Muscle of leg (tissue), 3 donors: ENCODE measurements at regions not wholly inside any gene's neighbourhood (a gene's known extent, or its start where the extent isn't known, plus 50 kb on each side); places are given as distances from the start of the nearest gene placed in this dataset.

Experiments used
- DNase-seq: peaks from one replicate; pipeline ENCODE4 v3.0.0; 2013
- H3K27ac ChIP-seq: one replicate; pipeline ENCODE4 v1.5.1; 2013; ENCODE audit warnings: mild to moderate bottlenecking, low read length, control low read depth
- H3K27me3 ChIP-seq: one replicate; pipeline ENCODE4 v1.6.1; 2013; ENCODE audit warnings: low read length; ENCODE audit not compliant: control insufficient read depth, insufficient read depth
- H3K36me3 ChIP-seq: one replicate; pipeline ENCODE4 v1.6.1; 2013; ENCODE audit warnings: low read length; ENCODE audit not compliant: control insufficient read depth, insufficient read depth
- H3K4me1 ChIP-seq: one replicate; pipeline ENCODE4 v1.6.1; 2013; ENCODE audit warnings: low read length; ENCODE audit not compliant: control insufficient read depth, insufficient read depth
- H3K4me3 ChIP-seq: one replicate; pipeline ENCODE4 v1.5.1; 2013; ENCODE audit warnings: low read length, control low read depth
- H3K9me3 ChIP-seq: replicated peaks from 2 replicates; pipeline ENCODE4 v1.6.1; 2013; ENCODE audit warnings: low read depth, low read length; ENCODE audit not compliant: control insufficient read depth
- whole genome bisulfite sequencing: methylation state at CpG from one replicate; pipeline ENCODE4 v1.1.5; 2013; ENCODE audit warnings: missing lambda C conversion rate; ENCODE audit not compliant: insufficient coverage; 5-methylcytosine and 5-hydroxymethylcytosine counted together

GRCh38 chr7:21076054-21076453, 289.4 kb upstream of the SP8 start:
- no peak overlapping the region for H3K27ac ChIP-seq
- no peaks in the 10 kb centered on the region for H3K36me3 ChIP-seq
- WGBS = 0% methylated on average over 1 of the region's 5 CpGs
- no peak overlapping the region for H3K4me3 ChIP-seq
- no peak for DNase-seq
- H3K27me3 ChIP-seq = no peaks in the 10 kb centered on the region
- H3K9me3 ChIP-seq = no peaks in the 10 kb centered on the region
- H3K4me1 ChIP-seq = no peaks in the 10 kb centered on the region

DNA sequence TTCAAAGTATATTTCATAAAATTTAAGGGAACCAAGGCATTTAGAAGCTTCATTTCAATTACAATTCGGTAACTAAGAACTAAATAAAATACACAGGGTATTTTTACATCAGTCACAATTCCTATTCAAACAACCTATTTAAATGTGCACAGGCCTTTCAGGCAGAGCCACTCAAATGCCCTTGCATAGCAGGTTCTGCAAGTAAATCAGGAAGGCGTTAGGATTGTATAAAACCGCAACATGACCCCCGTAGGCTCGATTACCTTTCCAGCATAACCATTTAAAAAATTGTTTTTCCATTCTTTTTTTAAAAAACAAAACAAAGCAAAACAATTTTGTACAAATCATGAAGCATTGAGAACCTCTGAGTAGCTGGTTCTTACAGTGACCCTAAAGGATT, 289.9 kb upstream of the SP8 start:
- Histone ChIP-seq H3K27me3 (no peaks in the 10 kb centered on the region), H3K4me3 (no peak overlapping the region), H3K9me3 (no peaks in the 10 kb centered on the region), H3K36me3 (no peaks in the 10 kb centered on the region), H3K4me1 (no peaks in the 10 kb centered on the region), H3K27ac (no peak overlapping the region)
- DNase-seq = no peak
- WGBS = 100% methylated on average over 2 of the region's 5 CpGs

GRCh38 chr7:21077602-21078001, 290.9 kb upstream of the SP8 start:
- no peaks in the 10 kb centered on the region for H3K36me3 ChIP-seq
- H3K9me3 ChIP-seq = no peaks in the 10 kb centered on the region
- no peak overlapping the region for H3K4me3 ChIP-seq
- DNase-seq = no peak
- H3K4me1 ChIP-seq = no peaks in the 10 kb centered on the region
- WGBS = no CpG with 5 or more reads among the region's 5 CpGs
- no peaks in the 10 kb centered on the region for H3K27me3 ChIP-seq
- no peak overlapping the region for H3K27ac ChIP-seq

DNA sequence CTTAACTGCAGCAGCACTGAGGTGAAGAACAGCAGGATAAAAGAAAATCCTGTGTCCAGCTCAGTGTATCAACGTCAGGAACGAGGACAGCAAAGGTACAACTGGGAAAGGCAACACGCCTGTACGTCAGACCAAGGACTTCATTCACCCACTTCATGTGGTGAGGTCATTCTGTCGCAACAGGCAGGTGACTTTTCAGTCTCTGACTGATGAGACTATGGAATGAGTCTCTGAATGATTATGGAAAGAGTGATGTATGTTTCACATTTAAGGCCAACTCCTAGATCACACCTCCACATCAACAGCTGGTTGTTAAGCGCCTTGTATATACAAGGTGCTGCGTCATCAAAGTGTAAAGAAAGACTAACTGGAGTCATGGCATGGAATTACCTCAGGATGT, 297.6 kb upstream of the SP8 start:
- WGBS = 57% methylated on average over 4 of the region's 7 CpGs
- H3K27ac ChIP-seq = no peak overlapping the region

GRCh38 chr7:21086688-21087087, 300.0 kb upstream of the SP8 start:
- no peak overlapping the region for H3K4me3 ChIP-seq
- no peaks in the 10 kb centered on the region for H3K4me1 ChIP-seq
- no peak for DNase-seq

More for the DNA sequence above, 297.6 kb upstream of the SP8 start:
- H3K9me3 ChIP-seq = no peaks in the 10 kb centered on the region
- no peaks in the 10 kb centered on the region for H3K27me3 ChIP-seq
- H3K4me3 ChIP-seq = no peak overlapping the region
- no peak for DNase-seq
- no peaks in the 10 kb centered on the region for H3K36me3 ChIP-seq
- H3K4me1 ChIP-seq = no peaks in the 10 kb centered on the region

GRCh38 chr7:21089653-21090052, 303.0 kb upstream of the SP8 start:
- 51% methylated on average over 3 of the region's 4 CpGs for WGBS
- DNase-seq = no peak
- H3K9me3 ChIP-seq = no peaks in the 10 kb centered on the region
- no peaks in the 10 kb centered on the region for H3K36me3 ChIP-seq
- no peaks in the 10 kb centered on the region for H3K4me1 ChIP-seq
- H3K27me3 ChIP-seq = no peaks in the 10 kb centered on the region
- no peak overlapping the region for H3K27ac ChIP-seq
- no peak overlapping the region for H3K4me3 ChIP-seq

More at GRCh38 chr7:21086688-21087087, 300.0 kb upstream of the SP8 start:
- H3K9me3 ChIP-seq = no peaks in the 10 kb centered on the region
- H3K27ac ChIP-seq = no peak overlapping the region
- no peaks in the 10 kb centered on the region for H3K27me3 ChIP-seq
- H3K36me3 ChIP-seq = no peaks in the 10 kb centered on the region

GRCh38 chr7:21092766-21093702, 306.3 kb upstream of the SP8 start:
- H3K9me3 ChIP-seq = no peaks in the 10 kb centered on the region
- H3K4me3 ChIP-seq = no peak overlapping the region
- no peaks in the 10 kb centered on the region for H3K36me3 ChIP-seq
- no peaks in the 10 kb centered on the region for H3K27me3 ChIP-seq
- no peak overlapping the region for H3K27ac ChIP-seq
- DNase-seq = no peak
- WGBS = 84% methylated on average over 6 of the region's 9 CpGs
- H3K4me1 ChIP-seq = no peaks in the 10 kb centered on the region

DNA sequence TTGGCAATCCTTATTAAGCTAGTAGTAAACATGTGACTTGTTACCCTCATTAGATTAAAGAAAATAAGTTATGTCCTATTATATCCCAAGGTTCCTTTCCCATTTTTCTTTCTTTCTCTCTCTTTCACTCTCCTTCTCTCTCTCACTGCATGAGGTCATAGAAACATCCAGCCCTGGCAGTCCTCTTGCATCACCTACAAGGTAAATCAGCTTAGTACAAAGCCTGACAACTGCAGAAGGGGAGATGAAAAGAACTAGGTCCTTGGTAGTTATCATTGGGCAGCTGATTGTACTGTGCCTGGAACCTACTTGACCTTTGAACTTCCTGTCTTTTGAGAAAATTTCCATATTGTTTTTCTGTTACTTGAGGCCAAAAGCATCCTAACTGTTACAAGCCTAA, 307.9 kb upstream of the SP8 start:
- DNase-seq = no peak
- no peaks in the 10 kb centered on the region for H3K9me3 ChIP-seq
- no peaks in the 10 kb centered on the region for H3K27me3 ChIP-seq
- no peaks in the 10 kb centered on the region for H3K4me1 ChIP-seq
- H3K4me3 ChIP-seq = no peak overlapping the region
- no peak overlapping the region for H3K27ac ChIP-seq
- H3K36me3 ChIP-seq = no peaks in the 10 kb centered on the region

GRCh38 chr7:21099432-21099831, 312.7 kb upstream of the SP8 start:
- no peak overlapping the region for H3K27ac ChIP-seq
- no peaks in the 10 kb centered on the region for H3K36me3 ChIP-seq
- no peak overlapping the region for H3K4me3 ChIP-seq
- WGBS = 60% methylated on average over 1 of the region's 1 CpG
- no peak for DNase-seq
- H3K27me3 ChIP-seq = no peaks in the 10 kb centered on the region
- H3K9me3 ChIP-seq = no peaks in the 10 kb centered on the region
- H3K4me1 ChIP-seq = no peaks in the 10 kb centered on the region

- Histone ChIP-seq H3K36me3 (no peaks in the 10 kb centered on the region), H3K27ac (no peak overlapping the region), H3K9me3 (no peaks in the 10 kb centered on the region), H3K4me3 (no peak overlapping the region), H3K4me1 (no peaks in the 10 kb centered on the region), H3K27me3 (no peaks in the 10 kb centered on the region)
- DNase-seq = no peak
Measured at GRCh38 chr7:21099955-21100354, 313.3 kb upstream of the SP8 start.

GRCh38 chr7:21101541-21101940, 314.9 kb upstream of the SP8 start:
- no peaks in the 10 kb centered on the region for H3K9me3 ChIP-seq
- H3K27me3 ChIP-seq = no peaks in the 10 kb centered on the region
- no peaks in the 10 kb centered on the region for H3K4me1 ChIP-seq
- no peak for DNase-seq
- WGBS = no CpG with 5 or more reads among the region's 2 CpGs
- no peaks in the 10 kb centered on the region for H3K36me3 ChIP-seq
- H3K4me3 ChIP-seq = no peak overlapping the region
- H3K27ac ChIP-seq = no peak overlapping the region
